Activated CD4-positive, CD25-positive, alpha-beta regulatory T cell (primary cell): ENCODE measurements at regions not wholly inside any gene's neighbourhood (a gene's known extent, or its start where the extent isn't known, plus 50 kb on each side); places are given as distances from the start of the nearest gene placed in this dataset.

ENCODE experiments used
- DNase-seq, 4 experiments: peaks; one replicate each; lab custom pipeline; 2025; lab: John Stamatoyannopoulos, UW

DNA sequence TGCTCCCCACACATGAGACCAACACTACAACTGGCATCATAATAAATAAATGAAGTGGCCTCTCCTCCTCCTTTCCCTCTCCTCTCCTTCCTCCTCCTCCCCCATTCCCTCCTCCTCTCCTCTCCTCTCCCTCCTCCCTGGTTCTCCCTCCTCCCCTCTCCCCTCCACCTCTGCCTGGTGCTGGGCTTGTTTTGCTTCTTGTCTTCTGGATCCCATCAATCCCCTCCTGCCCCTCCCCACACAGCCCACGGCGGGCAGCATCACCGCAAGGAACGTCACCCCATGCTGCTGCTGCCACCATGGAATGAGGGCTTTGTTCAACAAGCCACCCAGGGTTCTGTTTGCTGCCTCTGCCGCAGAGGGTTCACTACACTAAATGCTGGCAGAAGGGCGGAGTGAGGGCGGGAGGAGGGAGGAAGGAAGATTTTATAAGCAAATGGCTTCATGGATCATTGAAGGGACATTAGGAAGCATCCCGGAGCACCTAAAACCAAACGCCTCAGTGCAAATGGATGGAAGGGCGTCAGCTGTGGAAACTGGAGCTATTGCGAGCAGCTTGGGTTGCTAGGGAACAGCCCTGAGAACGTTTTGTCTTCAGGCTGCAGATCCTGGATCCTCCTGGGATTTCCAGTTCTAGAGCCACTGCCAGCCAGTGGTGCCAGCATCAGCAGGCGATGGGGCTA is 379.7 kb upstream of the ZMIZ1 start:
- no peak for DNase-seq

- DNase-seq, result no peak
These were observed 379.2 kb upstream of the ZMIZ1 start for GRCh38 chr10:78689584-78689935.

DNA sequence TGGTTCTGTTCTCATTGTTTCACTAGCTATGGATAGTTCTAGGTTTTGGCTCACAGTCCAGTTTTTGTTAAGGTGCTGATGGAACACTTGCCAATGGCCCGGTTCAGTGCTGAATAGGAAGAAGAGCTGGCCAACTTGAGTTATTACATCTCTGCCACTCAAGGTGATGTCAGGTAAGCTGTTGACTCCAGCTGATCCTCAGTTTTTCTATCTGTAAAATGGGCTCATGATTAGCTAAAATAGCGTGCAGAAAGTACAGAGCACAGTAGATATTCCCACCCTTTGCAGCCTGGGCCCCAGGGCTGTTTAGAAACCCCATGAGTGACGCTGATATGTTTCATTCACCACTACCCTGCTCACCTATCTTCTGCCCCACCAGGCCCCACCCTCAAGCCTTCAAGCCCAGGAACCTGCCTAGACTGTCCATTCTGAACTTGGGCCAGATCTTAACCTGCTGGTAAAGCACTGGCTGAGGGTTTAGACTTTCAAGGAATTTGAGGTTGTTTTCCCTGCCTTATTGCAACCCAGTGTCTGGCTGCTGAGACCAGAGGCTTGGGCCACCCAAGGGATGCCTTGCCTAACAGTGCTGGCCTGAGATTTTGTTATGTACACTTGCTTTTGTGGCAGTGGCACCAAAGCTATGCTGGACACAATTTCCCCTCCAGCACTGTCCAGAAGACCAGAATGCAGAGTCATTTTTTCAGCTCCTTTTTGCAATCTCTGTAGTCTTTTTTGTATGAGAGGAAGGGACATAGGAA is 378.2 kb upstream of the ZMIZ1 start:
- DNase-seq, result no peak

DNA sequence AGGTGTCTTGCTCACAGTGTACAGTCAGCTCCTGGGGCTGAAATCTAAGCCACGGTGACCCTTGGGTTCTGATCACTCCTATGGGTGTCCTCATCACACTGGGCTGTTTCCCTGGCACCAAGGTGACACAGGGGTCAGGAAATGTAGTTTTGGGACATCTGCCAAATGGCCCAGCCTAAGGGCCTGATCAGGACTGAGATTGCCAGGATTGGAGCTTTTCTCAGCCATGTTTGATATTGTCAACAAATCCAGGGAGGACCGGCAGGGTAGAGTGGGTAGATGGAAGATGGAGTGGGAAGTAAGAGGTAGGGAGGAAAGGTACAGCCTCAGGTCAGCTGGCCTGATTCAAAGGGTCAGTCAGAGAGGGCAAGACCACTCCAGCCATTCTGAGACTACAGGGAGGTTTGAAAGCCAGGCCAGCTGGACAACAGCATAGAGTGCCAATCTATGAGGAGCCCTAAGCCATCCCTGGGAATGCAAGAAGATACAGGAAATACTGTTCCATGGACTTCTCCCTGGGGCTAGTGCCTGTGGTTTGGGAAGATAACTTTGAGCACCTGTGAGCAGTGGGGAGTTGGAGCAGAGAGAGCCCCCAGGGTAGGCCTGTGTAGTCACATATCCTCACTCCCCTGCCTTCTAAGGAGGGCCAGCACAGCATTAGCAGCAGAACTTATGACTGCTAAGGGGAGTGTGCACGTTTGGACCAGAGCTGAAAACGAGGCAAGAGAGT is 377.3 kb upstream of the ZMIZ1 start:
- no peak for DNase-seq

DNA sequence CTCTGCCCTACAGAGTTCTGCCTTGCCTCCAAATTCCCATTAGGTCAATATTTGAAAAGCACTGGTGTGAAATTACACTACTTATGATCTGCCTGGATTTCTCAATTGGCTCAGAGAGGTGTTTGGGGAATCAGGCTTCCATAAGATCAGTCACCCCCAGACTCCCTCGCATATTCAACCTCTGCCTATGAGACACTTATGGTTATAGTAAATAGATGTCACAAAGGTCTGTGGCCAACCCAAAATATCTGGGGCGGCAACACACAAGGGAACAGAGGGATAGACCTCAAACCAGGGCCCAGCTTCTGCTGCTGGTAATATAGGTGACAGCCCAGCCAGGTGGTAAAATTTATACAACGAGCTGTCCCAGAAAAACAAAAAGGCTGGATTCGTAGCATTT is 376.7 kb upstream of the ZMIZ1 start:
- DNase-seq, result no peak

- DNase-seq, result no peak
These were observed 372.9 kb upstream of the ZMIZ1 start for GRCh38 chr10:78695846-78696245.

- no peak for DNase-seq
These were observed 371.9 kb upstream of the ZMIZ1 start for GRCh38 chr10:78696791-78697395.

GRCh38 chr10:78699971-78700370 is 368.8 kb upstream of the ZMIZ1 start:
- no peak for DNase-seq

GRCh38 chr10:78700413-78700812 is 368.4 kb upstream of the ZMIZ1 start:
- no peak for DNase-seq

DNA sequence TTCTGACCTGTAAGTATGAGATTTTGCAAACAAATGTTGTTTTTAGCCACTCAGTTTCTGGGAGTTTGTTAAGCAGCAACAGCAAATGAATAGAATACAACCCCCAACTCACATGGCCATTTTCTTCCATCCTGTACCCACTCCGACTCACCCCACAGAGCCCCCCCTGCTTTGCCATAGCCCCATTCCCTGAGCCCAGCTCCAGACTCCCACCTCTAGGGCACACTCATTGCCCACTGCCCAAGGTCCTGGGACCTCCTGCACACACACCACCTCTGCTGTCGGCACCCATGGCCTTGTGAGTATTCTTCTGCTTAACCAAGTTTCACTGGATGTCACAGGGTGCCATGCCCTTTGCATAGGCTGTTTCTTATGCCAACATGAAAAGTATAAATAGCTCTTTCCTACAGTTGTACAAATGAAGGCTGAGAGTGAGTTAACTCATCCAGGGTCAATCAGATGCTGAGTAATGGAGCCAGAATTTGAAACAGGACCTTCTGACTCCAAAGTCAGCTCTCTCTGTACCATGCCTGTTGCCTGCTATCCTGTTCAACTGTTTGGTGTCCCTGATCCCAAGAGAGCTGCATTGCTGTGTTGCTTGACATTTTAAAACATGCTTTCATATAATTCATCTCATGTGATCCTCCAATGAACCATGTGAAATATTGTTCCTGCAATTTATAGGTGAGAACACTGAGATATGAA is 367.8 kb upstream of the ZMIZ1 start:
- DNase-seq, result no peak

DNA sequence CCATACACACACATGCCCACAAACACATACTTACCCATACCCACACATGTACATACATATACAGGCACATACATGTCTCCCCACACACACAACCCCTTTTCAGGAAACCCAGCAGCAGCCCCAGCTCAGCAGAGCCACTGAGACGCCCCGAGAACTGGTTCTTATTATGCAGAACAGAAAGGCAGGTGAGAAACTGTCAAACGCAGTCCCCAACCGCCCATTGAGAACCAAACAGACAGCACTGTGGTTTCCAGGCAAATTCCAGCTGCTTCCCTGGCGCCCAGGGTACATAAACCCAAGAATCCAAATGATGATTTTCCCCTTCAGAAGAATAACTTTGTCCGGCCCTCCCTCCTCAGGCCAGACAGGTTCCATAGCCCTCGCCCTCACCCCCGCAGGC is 366.6 kb upstream of the ZMIZ1 start:
- no peak for DNase-seq

DNA sequence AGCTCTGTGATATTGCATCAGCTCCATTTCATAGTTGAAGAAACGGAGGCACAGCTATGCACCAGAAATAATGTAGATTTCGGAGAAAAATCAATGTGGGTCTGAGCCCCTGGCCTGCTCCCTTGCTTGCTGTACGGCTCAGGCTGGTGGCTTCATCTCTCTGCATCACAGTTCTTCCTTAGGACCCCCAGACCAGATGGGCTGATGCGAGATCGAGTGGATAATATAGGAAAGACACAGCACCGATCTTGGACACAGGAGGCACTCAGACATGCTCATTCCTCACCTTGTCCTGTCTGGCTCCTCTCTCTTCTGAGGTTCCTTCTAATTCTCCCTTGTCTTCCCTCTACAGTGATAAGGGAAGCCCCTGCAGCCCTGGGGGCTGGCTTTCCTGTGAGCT is 365.9 kb upstream of the ZMIZ1 start:
- no peak for DNase-seq

GRCh38 chr10:78703593-78703992 is 365.2 kb upstream of the ZMIZ1 start:
- no peak for DNase-seq

- no peak for DNase-seq
These were observed 362.5 kb upstream of the ZMIZ1 start for GRCh38 chr10:78706256-78706655.

DNA sequence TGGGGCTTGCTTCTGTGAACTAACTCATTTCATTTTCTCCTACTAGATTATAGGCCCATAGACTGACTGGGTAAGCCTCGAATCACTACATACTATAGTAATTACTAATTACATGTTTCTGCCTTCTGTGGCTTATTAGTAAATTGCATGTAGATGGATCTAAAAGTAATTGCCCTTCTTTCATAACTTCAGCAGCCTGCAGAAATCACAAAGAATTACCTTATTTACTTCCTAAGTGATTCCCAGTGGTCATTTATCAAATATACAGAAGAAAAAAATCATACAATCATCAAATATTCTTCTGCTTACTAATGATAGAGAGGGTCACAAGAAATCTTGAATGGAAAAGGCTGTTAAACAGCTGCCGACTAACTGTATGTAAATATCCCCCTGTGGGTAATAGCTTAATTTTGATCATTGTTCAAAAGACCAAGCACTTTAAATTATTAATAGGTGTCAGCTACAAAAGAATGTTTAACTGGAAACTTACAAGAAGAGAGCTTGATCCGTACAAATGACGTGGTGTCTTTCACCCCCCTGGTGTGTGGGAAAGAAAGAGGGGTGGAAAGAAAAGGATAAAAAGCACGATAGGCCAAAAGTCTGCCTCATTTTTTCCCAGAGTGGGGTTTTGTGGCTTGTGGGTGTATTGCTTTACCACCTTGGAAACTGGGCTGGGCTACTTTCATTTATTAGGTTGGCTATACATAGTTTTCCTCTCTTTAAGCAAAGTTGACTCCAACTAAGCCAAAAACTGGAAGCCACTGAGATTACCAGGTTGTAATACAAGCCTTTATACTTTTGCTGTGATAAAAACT is 361.8 kb upstream of the ZMIZ1 start:
- DNase-seq, result no peak

DNA sequence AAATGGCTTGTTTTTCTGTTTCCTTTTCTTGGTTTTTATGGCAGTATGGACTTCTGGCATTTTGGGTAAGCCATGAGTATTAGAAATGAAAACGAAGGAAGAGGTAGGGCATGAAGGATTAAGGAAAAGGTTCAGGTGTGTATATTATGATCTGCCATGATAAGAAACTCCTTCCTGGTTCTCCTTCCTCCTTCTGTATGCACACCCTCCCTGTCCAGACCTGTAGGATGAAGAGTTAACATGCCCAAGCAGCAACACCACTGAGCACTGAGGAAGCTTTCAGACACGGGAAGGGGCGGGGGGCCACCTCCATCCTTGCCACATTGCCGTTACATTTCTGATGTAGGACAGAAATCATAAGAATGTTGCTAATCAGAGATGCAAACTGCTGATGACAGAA is 361.0 kb upstream of the ZMIZ1 start:
- DNase-seq, result no peak

DNA sequence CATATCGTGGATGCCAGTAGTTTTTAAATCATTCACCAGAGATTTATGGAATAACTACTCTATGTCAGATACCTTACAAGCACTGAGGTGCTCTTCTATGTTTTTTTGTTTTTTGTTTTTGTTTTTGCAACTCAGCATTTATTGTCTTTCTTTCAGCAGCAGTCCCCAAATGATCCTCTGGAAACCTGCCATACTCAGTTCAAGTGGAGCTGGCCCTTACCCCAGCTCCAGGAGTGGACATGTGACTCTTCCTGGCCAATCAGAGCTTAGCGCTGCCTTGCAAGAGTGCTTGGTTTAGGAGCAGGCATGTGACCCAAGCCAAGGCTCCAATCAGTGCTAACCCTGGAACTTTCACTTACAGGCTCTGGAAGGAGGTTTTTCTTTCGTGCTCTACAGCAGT is 356.6 kb upstream of the ZMIZ1 start:
- DNase-seq, result no peak

DNA sequence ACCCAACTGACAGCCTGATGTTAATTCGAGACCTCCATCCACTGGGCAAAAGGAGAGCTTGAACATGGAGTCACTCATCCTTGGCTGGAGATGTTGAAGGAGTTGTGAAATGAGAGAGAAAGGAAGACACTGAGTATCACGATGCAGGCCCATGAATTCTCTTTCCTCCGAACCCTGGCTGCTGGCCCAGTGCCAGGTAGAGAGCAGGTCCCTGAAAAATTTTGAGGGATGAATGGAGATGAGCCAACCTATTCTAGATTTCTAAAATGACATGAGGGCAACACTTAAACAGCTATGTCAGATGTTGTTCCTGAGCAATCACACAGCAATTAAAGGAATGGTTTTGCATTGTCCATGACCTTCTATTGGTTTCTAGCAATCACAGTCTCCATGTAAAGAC is 355.1 kb upstream of the ZMIZ1 start:
- no peak for DNase-seq

DNA sequence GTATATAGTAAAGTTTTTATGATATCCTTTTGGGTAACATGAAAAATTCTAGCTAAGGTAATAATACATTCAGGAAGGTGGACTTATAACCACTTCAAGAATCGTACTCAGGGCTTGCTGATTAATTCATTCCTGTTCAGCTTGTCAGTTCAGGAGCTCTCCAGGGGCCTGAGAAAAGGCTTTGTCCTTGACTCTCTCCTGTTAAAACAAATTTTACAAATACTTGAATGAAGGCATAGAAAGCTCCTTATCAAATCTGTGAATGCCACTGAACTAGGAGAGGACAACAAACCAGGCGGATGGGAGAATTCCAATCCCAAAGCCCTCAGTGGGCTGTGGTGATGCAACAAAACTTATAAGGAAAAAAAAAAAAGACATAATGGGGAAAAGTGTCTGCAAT is 354.5 kb upstream of the ZMIZ1 start:
- no peak for DNase-seq

- DNase-seq, result no peak
These were observed 353.3 kb upstream of the ZMIZ1 start for GRCh38 chr10:78715435-78715834.

DNA sequence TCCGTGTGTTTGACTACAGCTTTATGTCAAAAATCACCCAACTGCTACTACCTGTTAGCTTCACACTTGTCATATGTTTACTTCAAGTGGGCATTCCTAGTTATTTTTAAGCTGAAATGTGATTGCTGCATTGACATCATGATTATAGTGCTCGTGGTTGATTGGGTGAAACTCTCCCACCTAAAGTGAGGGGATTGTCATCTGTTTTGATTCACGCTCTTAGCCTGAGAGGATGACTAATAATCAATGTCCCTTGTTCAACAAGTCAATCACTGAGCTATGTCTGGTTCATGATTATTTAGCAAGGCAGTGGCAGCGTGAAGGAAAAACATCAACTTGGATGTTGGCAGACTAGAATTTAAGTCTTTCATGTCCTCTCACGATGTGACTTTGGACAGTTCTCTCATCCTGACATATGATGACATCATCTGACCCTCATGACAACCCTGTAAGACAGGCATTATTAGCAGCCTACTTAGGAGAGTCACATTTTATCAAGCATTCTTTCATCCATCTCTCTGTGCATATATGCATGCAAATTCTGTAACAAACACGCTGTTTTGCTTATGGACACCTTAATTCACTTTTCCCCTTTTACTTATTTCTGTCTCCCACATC is 352.6 kb upstream of the ZMIZ1 start:
- DNase-seq, result no peak
